WTC11 (cell line): ENCODE measurements at regions not wholly inside any gene's neighbourhood (a gene's known extent, or its start where the extent isn't known, plus 50 kb on each side); places are given as distances from the start of the nearest gene placed in this dataset.

Source experiments
- ATAC-seq: fragments of 200-7000 bp; cut with Tn5 transposase; 2 replicates; pipeline ENCODE4 v1.10.0; 2021; ENCODE audit warnings: mild to moderate bottlenecking, moderate library complexity
- CTCF ChIA-PET: fragments of 300-600 bp; sonication (Branson Sonifier 250); formaldehyde crosslinking; loops from one replicate; lab custom pipeline; 2021; ENCODE audit warnings: antibody characterized with exemption; lab: Charles Lee
- POLR2A ChIA-PET: fragments of 350-600 bp; sonication (Branson Sonifier 250); formaldehyde crosslinking; loops from one replicate; lab custom pipeline; 2021; ENCODE audit warnings: antibody characterized with exemption; lab: Charles Lee
- DNase-seq: peaks from one replicate; pipeline ENCODE4 v3.0.0; 2021; ENCODE audit warnings: low spot score
- H3K27ac Mint-ChIP-seq: 2 replicates; pipeline ENCODE4 v1.8.0; 2021; ENCODE audit warnings: mixed read lengths
- H3K27me3 Mint-ChIP-seq: 2 replicates; pipeline ENCODE4 v1.8.0; 2021; ENCODE audit warnings: low read depth, mild to moderate bottlenecking, moderate library complexity, mixed read lengths
- H3K36me3 Mint-ChIP-seq: 2 replicates; pipeline ENCODE4 v1.8.0; 2021; ENCODE audit warnings: mixed read lengths
- H3K4me1 Mint-ChIP-seq: 2 replicates; pipeline ENCODE4 v1.8.0; 2022; ENCODE audit warnings: mixed read lengths
- H3K4me3 Mint-ChIP-seq: 2 replicates; pipeline ENCODE4 v1.8.0; 2021; ENCODE audit warnings: mild to moderate bottlenecking, moderate library complexity, mixed read lengths
- H3K9me3 Mint-ChIP-seq: 2 replicates; pipeline ENCODE4 v1.8.0; 2021; ENCODE audit warnings: mixed read lengths
- CBFB ChIP-seq: sonication (generic); formaldehyde crosslinking; IDR thresholded peaks from 2 replicates; pipeline ENCODE4 v1.8.1; 2022; ENCODE audit warnings: mild to moderate bottlenecking, low read depth, missing genetic modification reagents
- PRRX2 ChIP-seq: fragments of 250-450 bp; sonication (Bioruptor Pico); IDR thresholded peaks from 2 replicates; pipeline ENCODE4 v1.8.0; 2021; ENCODE audit warnings: mild to moderate bottlenecking
- ZNF121 ChIP-seq: sonication (generic); formaldehyde crosslinking; IDR thresholded peaks from 2 replicates; pipeline ENCODE4 v1.8.0; 2023; ENCODE audit warnings: missing genetic modification reagents
- ZNF219 ChIP-seq: sonication (generic); formaldehyde crosslinking; IDR thresholded peaks from 2 replicates; pipeline ENCODE4 v1.8.0; 2023; ENCODE audit warnings: missing genetic modification reagents, mild to moderate bottlenecking, borderline replicate concordance
- TF ChIP-seq, protein P1 (sequence below): sonication (generic); formaldehyde crosslinking; IDR thresholded peaks from 2 replicates; pipeline ENCODE4 v1.8.0; 2023; ENCODE audit warnings: missing genetic modification reagents
- TF ChIP-seq, protein P2 (sequence below): fragments of 250-450 bp; sonication (Bioruptor Pico); IDR thresholded peaks from 2 replicates; pipeline ENCODE4 v1.9.0; 2021; ENCODE audit warnings: mild to moderate bottlenecking
- TF ChIP-seq, protein P3 (sequence below): sonication (generic); formaldehyde crosslinking; IDR thresholded peaks from 2 replicates; pipeline ENCODE4 v1.8.1; 2023; ENCODE audit warnings: mild to moderate bottlenecking, missing genetic modification reagents, moderate library complexity
- TF ChIP-seq, protein P4 (sequence below): fragments of 250-450 bp; sonication (Bioruptor Pico); IDR thresholded peaks from 2 replicates; pipeline ENCODE4 v2.1.2; 2022; ENCODE audit warnings: mild to moderate bottlenecking, moderate library complexity
- TF ChIP-seq, protein P5 (sequence below): sonication (generic); formaldehyde crosslinking; IDR thresholded peaks from 2 replicates; pipeline ENCODE4 v1.8.1; 2023; ENCODE audit warnings: mild to moderate bottlenecking, missing genetic modification reagents, borderline replicate concordance
- TF ChIP-seq, protein P6 (sequence below): sonication (generic); formaldehyde crosslinking; IDR thresholded peaks from 2 replicates; pipeline ENCODE4 v1.8.0; 2023; ENCODE audit warnings: missing genetic modification reagents, mild to moderate bottlenecking, borderline replicate concordance
- TF ChIP-seq, protein P7 (sequence below): sonication (generic); formaldehyde crosslinking; IDR thresholded peaks from 2 replicates; pipeline ENCODE4 v1.8.0; 2022; ENCODE audit warnings: missing genetic modification reagents
- TF ChIP-seq, protein P8 (sequence below): sonication (generic); formaldehyde crosslinking; IDR thresholded peaks from 2 replicates; pipeline ENCODE4 v1.8.0; 2022; ENCODE audit warnings: mild to moderate bottlenecking, missing genetic modification reagents
- TF ChIP-seq, protein P9 (sequence below): sonication (generic); formaldehyde crosslinking; IDR thresholded peaks from 2 replicates; pipeline ENCODE4 v1.8.0; 2022; ENCODE audit warnings: mild to moderate bottlenecking, missing genetic modification reagents

DNA sequence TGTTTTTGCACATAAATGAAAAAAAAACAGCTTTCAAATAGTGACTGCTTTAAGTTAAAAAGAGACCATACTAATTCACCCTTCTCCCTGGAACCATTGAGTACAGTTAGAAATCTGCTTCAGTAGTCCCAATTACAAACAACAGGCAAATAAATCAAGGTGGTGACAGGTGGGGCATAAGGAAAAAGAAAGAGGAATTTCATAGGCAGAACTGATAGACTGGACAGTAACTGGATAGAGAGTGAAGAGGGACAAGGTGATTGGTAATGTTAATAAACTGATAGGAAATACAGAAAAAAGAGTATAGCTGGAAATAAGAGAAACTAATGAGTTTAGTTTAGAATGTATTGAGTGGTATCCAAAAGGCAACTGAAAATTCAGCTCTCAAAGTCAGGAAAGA lies 56.0 kb downstream of the SLC41A2 start (continued):
- TF ChIP-seq CBFB (CRISPR knock-in tag): no peak
- TF ChIP-seq, protein P1, sequence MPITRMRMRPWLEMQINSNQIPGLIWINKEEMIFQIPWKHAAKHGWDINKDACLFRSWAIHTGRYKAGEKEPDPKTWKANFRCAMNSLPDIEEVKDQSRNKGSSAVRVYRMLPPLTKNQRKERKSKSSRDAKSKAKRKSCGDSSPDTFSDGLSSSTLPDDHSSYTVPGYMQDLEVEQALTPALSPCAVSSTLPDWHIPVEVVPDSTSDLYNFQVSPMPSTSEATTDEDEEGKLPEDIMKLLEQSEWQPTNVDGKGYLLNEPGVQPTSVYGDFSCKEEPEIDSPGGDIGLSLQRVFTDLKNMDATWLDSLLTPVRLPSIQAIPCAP (CRISPR knock-in tag): no peak
- TF ChIP-seq ZNF121 (CRISPR knock-in tag): no peak
- TF ChIP-seq, protein P2, sequence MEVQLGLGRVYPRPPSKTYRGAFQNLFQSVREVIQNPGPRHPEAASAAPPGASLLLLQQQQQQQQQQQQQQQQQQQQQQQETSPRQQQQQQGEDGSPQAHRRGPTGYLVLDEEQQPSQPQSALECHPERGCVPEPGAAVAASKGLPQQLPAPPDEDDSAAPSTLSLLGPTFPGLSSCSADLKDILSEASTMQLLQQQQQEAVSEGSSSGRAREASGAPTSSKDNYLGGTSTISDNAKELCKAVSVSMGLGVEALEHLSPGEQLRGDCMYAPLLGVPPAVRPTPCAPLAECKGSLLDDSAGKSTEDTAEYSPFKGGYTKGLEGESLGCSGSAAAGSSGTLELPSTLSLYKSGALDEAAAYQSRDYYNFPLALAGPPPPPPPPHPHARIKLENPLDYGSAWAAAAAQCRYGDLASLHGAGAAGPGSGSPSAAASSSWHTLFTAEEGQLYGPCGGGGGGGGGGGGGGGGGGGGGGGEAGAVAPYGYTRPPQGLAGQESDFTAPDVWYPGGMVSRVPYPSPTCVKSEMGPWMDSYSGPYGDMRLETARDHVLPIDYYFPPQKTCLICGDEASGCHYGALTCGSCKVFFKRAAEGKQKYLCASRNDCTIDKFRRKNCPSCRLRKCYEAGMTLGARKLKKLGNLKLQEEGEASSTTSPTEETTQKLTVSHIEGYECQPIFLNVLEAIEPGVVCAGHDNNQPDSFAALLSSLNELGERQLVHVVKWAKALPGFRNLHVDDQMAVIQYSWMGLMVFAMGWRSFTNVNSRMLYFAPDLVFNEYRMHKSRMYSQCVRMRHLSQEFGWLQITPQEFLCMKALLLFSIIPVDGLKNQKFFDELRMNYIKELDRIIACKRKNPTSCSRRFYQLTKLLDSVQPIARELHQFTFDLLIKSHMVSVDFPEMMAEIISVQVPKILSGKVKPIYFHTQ (CRISPR knock-in tag): no peak

DNA sequence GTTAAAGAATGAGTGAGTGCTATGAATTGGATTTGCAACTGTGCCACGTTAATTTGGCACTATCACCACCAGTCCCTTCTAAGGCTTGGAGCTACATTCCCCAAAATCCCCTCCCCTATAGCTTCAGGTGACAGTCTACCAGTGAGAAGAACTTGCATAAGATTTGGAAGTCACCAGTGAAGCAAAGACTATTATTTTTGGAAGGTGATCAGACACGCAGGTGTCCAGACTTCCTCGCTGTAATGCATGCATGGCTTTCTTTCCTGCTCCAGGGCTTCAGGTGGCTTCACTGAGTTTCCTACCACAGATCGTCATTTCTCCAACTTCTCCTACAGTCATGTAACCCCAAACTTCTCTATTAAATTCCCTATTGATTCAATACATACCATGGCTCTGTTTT lies 61.4 kb downstream of the SLC41A2 start:
- Mint-ChIP-seq H3K4me3 (no peak overlapping the region), H3K36me3 (no peaks in the 10 kb centered on the region), H3K9me3 (peaks cover 20% of the 10 kb centered on the region), H3K27ac (no peak overlapping the region), H3K4me1 (no peaks in the 10 kb centered on the region), H3K27me3 (no peaks in the 10 kb centered on the region)
- POLR2A ChIA-PET: no interaction called here
- DNase-seq (no peak), ATAC-seq (no peak)
- CTCF ChIA-PET: no interaction called here
- TF ChIP-seq, protein P3, sequence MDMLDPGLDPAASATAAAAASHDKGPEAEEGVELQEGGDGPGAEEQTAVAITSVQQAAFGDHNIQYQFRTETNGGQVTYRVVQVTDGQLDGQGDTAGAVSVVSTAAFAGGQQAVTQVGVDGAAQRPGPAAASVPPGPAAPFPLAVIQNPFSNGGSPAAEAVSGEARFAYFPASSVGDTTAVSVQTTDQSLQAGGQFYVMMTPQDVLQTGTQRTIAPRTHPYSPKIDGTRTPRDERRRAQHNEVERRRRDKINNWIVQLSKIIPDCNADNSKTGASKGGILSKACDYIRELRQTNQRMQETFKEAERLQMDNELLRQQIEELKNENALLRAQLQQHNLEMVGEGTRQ (CRISPR knock-in tag): no peak
- TF ChIP-seq, protein P4, sequence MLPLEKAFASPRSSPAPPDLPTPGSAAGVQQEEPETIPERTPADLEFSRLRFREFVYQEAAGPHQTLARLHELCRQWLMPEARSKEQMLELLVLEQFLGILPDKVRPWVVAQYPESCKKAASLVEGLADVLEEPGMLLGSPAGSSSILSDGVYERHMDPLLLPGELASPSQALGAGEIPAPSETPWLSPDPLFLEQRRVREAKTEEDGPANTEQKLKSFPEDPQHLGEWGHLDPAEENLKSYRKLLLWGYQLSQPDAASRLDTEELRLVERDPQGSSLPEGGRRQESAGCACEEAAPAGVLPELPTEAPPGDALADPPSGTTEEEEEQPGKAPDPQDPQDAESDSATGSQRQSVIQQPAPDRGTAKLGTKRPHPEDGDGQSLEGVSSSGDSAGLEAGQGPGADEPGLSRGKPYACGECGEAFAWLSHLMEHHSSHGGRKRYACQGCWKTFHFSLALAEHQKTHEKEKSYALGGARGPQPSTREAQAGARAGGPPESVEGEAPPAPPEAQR (CRISPR knock-in tag): no peak
- TF ChIP-seq, protein P5, sequence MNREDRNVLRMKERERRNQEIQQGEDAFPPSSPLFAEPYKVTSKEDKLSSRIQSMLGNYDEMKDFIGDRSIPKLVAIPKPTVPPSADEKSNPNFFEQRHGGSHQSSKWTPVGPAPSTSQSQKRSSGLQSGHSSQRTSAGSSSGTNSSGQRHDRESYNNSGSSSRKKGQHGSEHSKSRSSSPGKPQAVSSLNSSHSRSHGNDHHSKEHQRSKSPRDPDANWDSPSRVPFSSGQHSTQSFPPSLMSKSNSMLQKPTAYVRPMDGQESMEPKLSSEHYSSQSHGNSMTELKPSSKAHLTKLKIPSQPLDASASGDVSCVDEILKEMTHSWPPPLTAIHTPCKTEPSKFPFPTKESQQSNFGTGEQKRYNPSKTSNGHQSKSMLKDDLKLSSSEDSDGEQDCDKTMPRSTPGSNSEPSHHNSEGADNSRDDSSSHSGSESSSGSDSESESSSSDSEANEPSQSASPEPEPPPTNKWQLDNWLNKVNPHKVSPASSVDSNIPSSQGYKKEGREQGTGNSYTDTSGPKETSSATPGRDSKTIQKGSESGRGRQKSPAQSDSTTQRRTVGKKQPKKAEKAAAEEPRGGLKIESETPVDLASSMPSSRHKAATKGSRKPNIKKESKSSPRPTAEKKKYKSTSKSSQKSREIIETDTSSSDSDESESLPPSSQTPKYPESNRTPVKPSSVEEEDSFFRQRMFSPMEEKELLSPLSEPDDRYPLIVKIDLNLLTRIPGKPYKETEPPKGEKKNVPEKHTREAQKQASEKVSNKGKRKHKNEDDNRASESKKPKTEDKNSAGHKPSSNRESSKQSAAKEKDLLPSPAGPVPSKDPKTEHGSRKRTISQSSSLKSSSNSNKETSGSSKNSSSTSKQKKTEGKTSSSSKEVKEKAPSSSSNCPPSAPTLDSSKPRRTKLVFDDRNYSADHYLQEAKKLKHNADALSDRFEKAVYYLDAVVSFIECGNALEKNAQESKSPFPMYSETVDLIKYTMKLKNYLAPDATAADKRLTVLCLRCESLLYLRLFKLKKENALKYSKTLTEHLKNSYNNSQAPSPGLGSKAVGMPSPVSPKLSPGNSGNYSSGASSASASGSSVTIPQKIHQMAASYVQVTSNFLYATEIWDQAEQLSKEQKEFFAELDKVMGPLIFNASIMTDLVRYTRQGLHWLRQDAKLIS (CRISPR knock-in tag): no peak
- TF ChIP-seq, protein P6, sequence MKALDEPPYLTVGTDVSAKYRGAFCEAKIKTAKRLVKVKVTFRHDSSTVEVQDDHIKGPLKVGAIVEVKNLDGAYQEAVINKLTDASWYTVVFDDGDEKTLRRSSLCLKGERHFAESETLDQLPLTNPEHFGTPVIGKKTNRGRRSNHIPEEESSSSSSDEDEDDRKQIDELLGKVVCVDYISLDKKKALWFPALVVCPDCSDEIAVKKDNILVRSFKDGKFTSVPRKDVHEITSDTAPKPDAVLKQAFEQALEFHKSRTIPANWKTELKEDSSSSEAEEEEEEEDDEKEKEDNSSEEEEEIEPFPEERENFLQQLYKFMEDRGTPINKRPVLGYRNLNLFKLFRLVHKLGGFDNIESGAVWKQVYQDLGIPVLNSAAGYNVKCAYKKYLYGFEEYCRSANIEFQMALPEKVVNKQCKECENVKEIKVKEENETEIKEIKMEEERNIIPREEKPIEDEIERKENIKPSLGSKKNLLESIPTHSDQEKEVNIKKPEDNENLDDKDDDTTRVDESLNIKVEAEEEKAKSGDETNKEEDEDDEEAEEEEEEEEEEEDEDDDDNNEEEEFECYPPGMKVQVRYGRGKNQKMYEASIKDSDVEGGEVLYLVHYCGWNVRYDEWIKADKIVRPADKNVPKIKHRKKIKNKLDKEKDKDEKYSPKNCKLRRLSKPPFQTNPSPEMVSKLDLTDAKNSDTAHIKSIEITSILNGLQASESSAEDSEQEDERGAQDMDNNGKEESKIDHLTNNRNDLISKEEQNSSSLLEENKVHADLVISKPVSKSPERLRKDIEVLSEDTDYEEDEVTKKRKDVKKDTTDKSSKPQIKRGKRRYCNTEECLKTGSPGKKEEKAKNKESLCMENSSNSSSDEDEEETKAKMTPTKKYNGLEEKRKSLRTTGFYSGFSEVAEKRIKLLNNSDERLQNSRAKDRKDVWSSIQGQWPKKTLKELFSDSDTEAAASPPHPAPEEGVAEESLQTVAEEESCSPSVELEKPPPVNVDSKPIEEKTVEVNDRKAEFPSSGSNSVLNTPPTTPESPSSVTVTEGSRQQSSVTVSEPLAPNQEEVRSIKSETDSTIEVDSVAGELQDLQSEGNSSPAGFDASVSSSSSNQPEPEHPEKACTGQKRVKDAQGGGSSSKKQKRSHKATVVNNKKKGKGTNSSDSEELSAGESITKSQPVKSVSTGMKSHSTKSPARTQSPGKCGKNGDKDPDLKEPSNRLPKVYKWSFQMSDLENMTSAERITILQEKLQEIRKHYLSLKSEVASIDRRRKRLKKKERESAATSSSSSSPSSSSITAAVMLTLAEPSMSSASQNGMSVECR (CRISPR knock-in tag): no peak
- TF ChIP-seq, protein P7, sequence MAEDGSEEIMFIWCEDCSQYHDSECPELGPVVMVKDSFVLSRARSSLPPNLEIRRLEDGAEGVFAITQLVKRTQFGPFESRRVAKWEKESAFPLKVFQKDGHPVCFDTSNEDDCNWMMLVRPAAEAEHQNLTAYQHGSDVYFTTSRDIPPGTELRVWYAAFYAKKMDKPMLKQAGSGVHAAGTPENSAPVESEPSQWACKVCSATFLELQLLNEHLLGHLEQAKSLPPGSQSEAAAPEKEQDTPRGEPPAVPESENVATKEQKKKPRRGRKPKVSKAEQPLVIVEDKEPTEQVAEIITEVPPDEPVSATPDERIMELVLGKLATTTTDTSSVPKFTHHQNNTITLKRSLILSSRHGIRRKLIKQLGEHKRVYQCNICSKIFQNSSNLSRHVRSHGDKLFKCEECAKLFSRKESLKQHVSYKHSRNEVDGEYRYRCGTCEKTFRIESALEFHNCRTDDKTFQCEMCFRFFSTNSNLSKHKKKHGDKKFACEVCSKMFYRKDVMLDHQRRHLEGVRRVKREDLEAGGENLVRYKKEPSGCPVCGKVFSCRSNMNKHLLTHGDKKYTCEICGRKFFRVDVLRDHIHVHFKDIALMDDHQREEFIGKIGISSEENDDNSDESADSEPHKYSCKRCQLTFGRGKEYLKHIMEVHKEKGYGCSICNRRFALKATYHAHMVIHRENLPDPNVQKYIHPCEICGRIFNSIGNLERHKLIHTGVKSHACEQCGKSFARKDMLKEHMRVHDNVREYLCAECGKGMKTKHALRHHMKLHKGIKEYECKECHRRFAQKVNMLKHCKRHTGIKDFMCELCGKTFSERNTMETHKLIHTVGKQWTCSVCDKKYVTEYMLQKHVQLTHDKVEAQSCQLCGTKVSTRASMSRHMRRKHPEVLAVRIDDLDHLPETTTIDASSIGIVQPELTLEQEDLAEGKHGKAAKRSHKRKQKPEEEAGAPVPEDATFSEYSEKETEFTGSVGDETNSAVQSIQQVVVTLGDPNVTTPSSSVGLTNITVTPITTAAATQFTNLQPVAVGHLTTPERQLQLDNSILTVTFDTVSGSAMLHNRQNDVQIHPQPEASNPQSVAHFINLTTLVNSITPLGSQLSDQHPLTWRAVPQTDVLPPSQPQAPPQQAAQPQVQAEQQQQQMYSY: no peak
- TF ChIP-seq ZNF219: no peak
- TF ChIP-seq, protein P8, sequence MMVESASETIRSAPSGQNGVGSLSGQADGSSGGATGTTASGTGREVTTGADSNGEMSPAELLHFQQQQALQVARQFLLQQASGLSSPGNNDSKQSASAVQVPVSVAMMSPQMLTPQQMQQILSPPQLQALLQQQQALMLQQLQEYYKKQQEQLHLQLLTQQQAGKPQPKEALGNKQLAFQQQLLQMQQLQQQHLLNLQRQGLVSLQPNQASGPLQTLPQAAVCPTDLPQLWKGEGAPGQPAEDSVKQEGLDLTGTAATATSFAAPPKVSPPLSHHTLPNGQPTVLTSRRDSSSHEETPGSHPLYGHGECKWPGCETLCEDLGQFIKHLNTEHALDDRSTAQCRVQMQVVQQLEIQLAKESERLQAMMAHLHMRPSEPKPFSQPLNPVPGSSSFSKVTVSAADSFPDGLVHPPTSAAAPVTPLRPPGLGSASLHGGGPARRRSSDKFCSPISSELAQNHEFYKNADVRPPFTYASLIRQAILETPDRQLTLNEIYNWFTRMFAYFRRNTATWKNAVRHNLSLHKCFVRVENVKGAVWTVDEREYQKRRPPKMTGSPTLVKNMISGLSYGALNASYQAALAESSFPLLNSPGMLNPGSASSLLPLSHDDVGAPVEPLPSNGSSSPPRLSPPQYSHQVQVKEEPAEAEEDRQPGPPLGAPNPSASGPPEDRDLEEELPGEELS (CRISPR knock-in tag): no peak
- TF ChIP-seq PRRX2 (CRISPR knock-in tag): no peak
- TF ChIP-seq, protein P9, sequence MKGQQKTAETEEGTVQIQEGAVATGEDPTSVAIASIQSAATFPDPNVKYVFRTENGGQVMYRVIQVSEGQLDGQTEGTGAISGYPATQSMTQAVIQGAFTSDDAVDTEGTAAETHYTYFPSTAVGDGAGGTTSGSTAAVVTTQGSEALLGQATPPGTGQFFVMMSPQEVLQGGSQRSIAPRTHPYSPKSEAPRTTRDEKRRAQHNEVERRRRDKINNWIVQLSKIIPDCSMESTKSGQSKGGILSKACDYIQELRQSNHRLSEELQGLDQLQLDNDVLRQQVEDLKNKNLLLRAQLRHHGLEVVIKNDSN: no peak
